ENCODE measurements at regions not wholly inside any gene's neighbourhood (a gene's known extent, or its start where the extent isn't known, plus 50 kb on each side); places are given as distances from the start of the nearest gene placed in this dataset.
"Not testable (repeated sequence)": the region's sequence is repeated elsewhere in the genome, so short reads cannot be mapped to it uniquely, and the experiment has no call there.

DNA sequence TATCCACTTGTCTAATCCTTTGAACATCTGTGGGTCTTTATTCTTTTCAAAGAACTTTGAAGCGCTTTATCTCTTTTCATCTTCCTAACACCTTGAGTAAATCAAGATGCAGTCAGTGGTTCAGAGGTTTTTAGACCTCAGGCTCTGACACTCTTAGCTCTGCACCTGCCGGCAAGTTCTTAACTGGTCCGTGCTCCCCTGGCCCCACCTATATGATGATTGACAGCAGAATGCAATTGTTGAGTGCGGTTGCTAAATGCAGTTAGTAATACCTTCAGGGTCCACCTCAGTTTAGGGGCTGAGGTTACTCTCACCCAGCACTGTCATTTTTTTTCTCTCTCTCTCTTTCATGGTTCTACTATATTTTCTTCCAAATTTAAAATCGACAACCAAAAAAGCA, 854.2 kb upstream of the AUTS2 start:
- DNase-seq (ENCODE audit: low read depth in 4 of 4, low spot score in 3 of 4) = no peak

DNA sequence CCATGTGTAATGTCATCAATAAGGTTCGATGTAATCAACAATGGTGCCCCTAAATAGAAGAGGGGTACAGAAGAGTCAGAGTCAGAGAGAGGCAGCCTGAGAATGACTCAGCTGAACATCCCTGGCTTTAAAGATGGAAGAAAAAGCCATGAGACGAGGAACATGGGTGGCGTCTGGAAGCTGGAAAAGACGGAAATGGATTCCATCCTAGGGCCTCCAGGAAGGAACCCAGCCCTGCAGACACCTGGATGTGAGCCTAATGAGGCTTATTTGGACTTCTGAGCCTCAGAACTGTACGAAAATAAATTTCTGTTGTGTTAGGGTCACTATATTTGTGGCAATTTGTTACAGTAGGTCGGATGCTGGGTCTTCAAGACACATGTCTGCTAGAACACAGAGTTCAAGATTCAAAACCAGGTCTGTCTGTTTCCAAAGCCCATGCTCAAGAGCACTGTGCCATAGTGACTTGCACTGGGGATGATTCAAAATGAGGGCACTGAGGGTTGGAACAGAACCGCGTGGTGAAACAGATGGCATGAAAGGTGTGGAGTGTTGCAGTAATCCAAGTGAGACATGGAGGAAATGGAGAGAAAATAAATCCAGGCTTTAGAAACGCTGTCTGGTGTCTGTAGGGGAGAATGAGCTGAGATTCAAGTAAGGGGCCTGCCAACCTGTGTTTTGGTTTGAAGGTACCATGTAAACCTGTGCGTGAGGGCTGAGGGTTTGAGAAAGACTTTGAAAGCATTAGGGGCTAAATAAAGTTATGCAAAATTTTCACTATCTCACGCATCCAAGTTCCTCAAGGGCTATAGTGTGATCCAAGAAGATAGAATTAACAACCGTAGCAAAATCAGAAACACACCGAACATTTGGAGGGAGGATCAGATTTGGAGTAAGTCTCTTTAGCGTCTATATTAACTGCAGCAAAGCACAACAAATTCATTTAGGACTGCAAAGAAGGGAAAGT, 849.1 kb upstream of the AUTS2 start:
- DNase-seq (ENCODE audit: low read depth in 4 of 4, low spot score in 3 of 4) = no peak

DNA sequence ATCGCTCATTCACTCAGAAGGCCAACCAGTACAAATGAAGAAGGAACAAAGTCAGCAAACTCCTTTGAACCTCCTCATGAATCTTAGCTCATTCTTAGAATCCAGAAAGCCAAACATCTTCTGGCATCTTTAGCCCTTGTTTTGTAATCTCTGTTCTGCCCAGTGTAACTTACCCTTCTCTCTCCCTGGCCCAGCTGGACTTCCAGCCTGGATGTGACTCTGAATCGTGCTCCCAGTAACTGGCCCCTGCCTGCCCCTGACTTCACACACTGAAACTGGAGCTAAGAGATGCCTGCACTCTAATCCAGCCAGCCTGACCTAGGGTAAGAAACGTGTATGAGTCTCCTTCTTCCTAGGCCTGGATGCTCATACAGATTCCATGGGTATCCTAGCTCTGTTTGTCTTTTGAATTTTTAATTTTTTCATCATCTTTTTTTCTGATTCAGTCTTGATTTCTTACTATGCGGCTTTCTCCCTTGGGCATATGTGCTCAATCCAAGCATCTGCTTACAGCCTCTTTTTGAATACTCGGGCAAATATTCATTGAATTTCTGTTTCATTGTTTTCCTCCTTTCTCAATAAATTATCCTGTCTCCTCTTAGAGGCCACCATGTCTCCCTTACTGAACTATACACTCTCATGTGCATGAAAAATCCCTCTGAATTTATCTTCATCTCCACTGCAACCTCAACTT, 845.6 kb upstream of the AUTS2 start:
- no peak for DNase-seq (ENCODE audit: low read depth in 4 of 4, low spot score in 3 of 4)

DNA sequence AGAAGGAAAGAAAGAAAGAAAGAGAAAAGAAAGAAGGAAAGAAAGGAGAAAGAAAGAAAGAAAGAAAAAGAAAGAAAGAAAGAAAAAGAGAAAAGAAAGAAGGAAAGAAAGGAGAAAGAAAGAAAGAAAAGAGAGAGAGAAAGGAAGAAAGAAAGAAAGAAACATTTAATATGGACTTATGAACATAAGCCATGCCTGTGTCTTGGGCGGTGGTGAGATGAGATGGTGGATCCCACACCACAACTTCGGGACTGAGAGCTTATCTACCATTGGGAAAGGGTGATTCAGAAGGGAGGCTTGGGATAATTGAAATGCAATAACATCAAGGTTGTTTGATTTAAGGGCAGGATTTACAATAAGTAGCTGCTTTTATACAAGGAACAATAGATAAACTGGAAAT, 843.9 kb upstream of the AUTS2 start:
- DNase-seq (ENCODE audit: low read depth in 4 of 4, low spot score in 3 of 4) = no peak

DNA sequence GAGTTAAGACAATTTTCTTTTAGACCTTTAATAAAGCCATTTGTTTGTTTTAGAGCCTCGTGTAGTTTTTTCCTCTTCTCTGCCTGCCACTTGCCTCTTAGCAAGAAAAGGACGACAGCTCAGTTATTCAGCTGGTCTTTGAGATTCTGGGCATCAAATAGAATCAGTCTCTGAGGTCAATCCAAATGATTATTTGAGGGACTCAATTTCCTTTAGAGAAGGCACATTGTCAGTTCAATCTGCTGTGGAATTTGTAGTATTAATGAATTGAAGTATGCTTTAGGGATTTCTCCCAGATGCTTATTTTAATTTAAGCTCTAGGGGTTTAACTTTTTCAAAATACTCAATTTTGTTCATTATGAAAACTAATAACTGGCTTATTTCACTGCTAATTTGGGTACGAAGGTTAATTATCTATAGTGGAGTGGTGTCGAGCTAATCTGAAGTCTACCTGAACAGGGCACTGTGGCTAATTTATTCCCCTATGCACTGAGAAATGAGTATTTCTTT, 841.2 kb upstream of the AUTS2 start:
- no peak for DNase-seq (ENCODE audit: low read depth in 4 of 4, low spot score in 3 of 4)

DNA sequence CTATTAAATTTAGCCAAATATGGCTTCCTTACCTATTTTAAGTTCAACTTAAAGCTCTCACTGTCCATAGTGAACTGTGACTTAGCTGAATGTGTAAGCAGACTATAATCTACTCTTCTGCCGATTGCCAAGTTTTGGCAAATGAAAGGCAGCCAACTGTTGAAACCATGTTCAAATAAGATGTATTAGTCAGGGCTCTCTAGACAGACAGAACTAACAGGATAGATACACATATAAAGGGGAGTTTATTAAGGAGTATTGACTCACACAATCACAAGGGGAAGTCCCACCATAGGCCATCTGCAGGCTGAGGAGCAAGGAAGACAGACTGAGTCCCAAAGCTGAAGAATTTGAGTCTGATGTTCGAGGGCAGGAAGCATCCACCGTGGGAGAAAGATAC, 837.7 kb upstream of the AUTS2 start:
- DNase-seq (ENCODE audit: low read depth in 4 of 4, low spot score in 3 of 4) = no peak

DNA sequence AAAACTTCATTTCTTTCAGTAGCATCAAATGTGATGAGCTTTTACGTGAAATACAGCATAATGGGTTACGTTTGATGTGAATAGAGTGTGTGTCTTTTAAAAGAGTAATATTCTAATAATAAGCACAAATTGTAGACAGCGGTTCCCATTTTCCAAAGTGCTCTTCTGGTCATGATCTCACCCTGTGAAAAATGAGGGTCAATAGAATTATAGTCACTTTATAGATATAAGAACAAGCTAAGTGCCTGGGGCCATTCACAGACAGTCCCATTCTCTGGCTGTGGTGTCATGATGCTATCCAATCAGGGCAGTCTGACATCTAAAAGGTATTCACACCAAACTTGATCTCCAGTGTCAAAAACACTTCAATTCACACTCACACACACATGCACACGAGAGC, 830.8 kb upstream of the AUTS2 start:
- DNase-seq (ENCODE audit: low read depth in 4 of 4, low spot score in 3 of 4) = no peak

DNA sequence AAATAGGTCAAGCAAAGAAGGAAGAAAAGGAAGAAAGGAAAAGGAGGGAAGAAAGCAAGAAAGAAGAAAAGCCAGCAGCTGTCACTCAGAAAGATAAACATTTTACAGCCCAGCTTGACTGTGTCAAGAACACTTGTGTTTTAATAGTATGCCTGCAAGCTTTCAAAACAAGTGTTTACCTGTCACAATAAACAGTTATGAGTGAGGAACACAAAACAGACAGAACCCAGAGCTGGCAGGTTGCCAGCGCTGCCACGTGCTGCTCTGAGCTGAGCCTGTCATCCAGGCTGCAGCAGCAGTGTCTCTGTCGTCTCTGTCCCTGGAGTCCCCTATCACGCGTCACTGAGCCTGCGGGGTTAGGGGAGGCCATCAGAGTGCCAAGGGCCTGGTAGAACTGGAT, 827.6 kb upstream of the AUTS2 start:
- no peak for DNase-seq (ENCODE audit: low read depth in 4 of 4, low spot score in 3 of 4)

DNA sequence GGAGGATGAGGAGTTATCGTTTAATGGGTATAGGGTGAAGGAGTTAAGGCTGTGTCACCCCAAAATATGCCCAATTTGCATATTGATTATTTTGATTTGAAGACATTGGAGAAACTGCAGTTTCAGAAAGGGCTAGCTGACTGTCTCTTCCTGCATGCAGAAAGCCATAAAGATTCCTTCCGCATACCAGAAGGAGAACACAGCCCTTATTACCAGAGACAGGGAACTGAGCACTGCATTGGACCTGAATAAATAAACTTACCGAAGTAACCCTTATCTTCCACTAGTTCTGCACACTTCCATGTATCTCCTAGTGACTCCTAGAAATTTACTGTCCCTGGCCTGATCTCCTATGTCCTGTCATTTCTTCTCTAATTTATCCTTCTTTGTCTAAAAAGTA, 821.9 kb upstream of the AUTS2 start:
- DNase-seq (ENCODE audit: low read depth in 4 of 4, low spot score in 3 of 4) = no peak

DNA sequence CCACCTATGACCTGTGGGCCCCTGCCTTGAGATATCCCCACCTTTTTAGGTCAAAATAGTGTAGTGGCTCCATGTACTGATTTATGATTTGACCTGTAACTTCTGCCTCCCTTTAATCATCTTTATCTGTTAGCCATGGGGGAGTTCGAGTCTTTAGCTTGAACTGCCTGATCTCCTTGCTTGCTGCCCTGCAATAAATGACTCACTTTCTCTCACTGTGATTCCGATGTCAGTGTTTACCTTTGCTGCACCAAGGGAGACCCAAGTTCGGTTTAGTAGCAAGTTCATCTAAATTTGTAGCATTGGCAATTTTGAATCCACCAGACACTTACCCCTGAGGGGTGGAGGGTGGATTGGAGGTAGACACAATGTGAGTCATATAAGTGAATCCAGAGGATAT, 814.6 kb upstream of the AUTS2 start:
- no peak for DNase-seq (ENCODE audit: low read depth in 4 of 4, low spot score in 3 of 4)

DNA sequence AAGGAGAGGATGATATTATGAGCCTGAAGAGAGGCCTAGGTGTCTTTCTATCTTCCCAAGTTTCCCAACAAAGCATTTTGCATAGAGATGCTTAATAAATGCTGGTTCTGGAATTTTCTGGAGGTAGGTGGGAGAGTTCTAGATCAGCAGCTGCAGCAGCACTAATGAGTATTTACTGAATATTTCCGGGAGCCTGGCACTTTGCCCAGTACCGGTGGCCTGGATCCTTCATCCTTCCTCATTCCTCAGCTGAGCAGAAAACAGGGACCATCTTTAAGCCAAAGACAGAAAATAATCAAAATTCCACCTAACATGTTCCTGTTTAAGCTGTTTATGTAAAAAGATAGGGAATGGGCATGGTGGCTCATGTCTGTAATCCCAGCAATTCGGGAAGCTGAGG, 813.2 kb upstream of the AUTS2 start:
- DNase-seq (ENCODE audit: low read depth in 4 of 4, low spot score in 3 of 4) = no peak

DNA sequence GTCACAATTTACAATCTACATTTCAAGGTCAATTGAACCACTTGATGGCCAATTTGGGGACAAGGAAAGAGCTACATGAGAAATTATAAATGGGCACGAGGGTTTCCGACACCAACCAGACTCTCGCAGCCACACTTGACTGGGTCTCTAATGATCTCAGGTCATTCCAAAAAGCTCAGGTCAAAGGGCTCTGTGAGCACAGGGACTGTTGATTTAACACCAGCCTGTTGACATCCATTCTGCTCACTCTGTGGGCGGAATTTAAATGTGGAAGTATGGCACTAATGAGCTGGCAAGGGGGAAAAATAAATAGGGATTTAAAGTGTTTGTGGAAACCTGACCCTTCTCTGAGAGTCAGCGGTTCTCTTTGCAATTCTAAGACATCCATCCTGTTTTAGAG, 810.7 kb upstream of the AUTS2 start:
- DNase-seq (ENCODE audit: low read depth in 4 of 4, low spot score in 3 of 4) = peak in 2 of 4 donors; percentile 27 to 66

DNA sequence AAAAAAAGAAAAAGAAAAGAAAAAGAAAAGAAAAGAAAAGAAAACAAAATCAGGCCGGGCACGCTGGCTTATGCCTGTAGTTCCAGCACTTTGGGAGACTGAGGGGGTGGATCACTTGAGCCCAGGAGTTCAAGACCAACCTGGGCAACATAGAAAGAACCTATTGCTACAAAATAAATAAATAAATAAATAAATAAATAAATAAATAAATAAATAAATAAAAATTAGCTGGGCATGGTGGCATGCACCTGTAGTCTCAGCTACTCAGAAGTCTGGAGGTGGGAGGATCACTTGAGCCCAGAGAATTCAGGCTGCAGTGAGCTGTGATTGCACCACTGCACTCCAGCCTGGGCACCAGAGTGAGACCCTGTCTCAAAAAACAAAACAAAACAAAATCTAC, 809.7 kb upstream of the AUTS2 start:
- not testable (repeated sequence) for DNase-seq (ENCODE audit: low read depth in 4 of 4, low spot score in 3 of 4)

DNA sequence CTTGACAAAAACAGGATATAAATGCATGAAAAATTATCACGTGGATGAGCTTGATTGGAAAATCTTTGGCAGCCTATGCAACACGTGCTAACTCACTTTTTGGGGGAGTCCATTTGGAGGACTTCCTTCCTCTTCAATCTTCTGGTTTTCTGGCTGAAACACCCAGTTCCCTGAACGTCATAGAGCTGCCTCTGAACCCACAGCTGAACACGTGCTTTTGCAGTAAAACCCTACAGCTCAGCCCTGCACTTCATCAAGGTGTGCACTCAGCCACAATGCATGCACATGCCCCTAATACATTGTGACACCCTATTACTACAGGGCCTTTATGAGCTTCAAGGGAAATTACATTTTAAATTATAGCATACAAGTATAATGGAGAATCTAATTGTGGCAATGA, 808.7 kb upstream of the AUTS2 start:
- DNase-seq (ENCODE audit: low read depth in 4 of 4, low spot score in 3 of 4) = no peak

DNA sequence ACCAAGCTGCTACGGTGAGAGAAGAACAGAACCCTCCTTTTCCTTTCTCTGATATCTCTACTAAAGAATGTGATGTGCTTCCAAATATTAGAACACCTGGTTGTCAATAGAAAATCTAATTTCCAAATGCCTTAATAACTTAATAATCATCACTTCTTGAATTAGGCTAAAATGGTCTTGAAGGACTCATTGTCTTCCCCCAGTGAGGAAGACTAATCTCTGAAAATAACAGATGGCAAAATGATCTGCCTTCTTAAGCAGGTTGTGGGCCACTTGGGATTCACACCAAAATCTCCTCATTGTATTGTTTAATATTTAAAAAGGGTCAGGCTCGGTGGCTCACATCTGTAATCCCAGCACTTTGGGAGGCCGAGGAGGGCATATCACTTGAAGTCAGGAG, 805.9 kb upstream of the AUTS2 start:
- no peak for DNase-seq (ENCODE audit: low read depth in 4 of 4, low spot score in 3 of 4)

DNA sequence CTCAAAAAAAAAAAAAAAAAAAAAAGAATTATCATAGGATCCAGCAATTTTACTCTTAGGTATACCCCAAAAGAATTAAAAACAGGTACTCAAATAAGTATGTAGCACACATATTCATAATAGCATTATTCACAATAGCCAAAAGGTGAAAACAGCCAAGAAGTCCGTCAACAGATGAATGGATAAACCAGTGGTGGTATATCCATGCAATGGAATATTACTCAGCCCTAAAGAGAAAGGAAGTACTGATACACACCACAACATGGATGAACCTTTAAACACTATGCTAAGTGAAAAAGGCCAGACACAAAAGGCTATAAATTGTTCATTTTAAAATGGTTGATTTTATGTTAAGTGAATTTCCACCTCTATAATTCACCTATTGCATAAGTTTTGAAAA, 804.8 kb upstream of the AUTS2 start:
- DNase-seq (ENCODE audit: low read depth in 4 of 4, low spot score in 3 of 4) = no peak

DNA sequence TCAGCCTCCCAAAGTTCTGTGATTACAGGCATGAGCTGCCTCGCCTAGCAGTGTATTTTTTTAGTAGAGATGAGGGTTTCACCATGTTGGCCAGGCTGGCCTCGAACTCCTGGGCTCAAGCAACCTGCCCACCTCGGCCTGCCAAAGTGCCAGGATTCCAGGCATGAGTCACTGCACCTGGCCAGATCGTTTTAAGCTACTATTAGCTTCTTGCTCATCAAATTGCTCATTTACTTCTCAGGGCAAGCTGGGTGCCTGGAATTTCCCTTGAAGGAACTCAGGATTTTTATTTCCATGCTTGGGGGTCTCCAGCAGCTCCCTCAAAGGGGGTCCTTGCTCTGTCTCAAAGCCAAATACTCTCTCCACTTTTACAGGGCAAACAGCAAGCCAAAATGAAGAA, 798.0 kb upstream of the AUTS2 start:
- no peak for DNase-seq (ENCODE audit: low read depth in 4 of 4, low spot score in 3 of 4)

DNA sequence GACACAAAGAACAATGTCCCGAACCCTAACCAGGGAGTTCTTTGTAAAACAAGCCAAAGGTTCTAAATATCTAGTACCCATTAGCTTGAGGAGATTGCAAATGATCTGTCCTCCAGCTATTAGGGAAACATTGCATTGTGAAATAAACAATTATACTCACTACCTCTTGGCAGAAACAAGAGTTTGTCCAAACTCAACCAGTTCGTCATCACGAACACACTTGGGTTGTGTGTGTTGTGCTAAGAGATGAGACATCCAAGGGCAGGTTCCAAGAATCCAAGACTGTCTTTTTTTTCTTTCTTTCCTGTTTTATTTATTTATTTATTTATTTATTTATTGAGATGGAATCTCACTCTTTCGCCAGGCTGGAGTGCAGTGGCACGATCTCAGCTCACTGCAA, 793.1 kb upstream of the AUTS2 start:
- DNase-seq (ENCODE audit: low read depth in 4 of 4, low spot score in 3 of 4) = no peak

DNA sequence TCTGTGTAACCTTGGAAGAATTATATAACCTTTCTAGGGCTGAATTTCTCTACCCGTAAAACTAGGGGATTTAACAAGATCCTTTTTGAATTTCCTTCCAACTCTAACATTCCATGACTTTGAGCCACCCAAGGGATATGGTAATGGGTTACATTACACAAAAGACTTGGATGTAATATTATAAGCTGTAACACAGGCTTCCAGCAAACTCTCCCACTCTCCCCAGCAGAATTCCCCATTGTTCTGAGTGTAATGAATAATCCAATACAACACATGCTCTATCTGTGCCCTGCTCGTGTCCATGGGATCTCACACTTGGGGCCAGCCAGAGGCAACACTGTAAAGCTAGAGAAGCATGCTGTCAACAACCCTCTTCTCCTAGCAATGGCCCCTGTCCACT, 790.6 kb upstream of the AUTS2 start:
- DNase-seq (ENCODE audit: low read depth in 4 of 4, low spot score in 3 of 4) = no peak

DNA sequence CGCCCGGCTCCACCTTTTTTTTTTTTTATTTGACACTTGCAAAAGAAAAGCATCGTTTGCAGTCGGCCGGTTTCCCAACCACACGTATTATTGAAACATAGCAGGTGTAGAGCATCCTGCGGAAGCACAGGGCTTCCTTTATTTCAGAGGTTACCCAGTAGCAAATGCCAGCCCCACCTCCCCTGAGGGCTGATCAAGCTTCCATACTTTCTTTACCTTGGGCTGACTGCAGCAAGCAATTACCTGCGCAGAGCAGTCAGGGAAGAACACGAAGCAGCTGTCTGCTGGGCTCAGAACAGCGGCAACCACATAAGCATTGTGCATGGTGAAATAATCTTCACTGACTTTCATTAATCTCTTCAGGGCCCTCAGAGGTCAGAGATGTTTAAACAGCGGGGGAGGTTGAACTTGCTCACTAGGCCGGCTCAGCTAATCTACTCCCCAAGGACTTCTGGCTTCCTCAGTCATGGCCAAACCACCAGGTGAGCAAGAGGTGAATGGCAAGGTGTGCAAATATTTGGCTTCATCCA, 784.7 kb upstream of the AUTS2 start:
- no peak for DNase-seq (ENCODE audit: low read depth in 4 of 4, low spot score in 3 of 4)

DNA sequence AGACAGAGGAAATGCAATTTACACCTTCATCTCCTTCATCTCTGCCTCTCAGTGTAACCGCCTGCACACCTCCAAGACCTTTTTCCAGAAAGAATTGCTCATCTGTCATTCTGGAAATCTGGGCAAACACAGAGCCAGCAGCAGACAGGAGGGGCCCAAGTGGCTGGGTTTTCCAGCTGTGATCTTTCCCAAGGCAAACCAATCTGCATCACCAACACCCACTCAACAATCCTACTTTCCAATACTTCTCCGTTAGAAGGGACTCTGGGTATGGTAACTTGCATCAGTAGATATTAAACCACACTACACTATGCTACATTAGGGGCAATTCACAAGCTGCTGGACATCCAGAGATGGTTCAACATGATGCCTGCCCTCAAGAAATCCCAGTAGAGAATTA, 781.8 kb upstream of the AUTS2 start:
- DNase-seq (ENCODE audit: low read depth in 4 of 4, low spot score in 3 of 4) = no peak

DNA sequence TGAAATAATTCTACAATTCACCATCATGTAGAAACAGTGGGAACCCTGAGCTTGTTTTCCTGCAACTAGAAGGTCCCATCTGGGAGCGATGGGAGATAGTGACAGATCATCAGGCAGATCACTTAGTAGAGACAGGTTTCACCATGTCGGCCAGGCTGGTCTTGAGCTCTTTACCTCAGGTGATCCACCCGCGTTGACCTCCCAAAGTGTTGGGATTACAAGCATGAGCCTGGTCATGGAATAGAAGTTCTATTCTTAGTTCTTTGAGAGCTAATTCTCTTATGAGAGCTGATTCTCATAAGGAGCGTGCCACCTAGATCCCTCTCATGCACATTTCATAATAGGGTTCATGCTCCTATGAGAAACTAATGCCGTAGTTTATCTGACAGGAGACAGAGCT, 778.0 kb upstream of the AUTS2 start:
- no peak for DNase-seq (ENCODE audit: low read depth in 4 of 4, low spot score in 3 of 4)

All from left renal pelvis (tissue), 4 donors.